ENCODE measurements at regions not wholly inside any gene's neighbourhood (a gene's known extent, or its start where the extent isn't known, plus 50 kb on each side); places are given as distances from the start of the nearest gene placed in this dataset.

- DNase-seq = no peak
- intact Hi-C loops (cut with DNase I; ENCODE audit: low total_unique reads) = no loop called here
- no peaks in the 10 kb centered on the region for H3K4me1 ChIP-seq
- TF ChIP-seq EP300 (IDR thresholded peaks at IDR 0.05) (no peak), CTCF (IDR thresholded peaks at IDR 0.05) (no peak), POLR2A (IDR thresholded peaks at IDR 0.05) (no peak)
- H3K27ac ChIP-seq = no peak overlapping the region
- H3K27me3 ChIP-seq = no peaks in the 10 kb centered on the region
- H3K36me3 ChIP-seq = no peaks in the 10 kb centered on the region
- peaks cover 0 to 7% (median 0%) of the 10 kb centered on the region in 4 donors for H3K9me3 ChIP-seq
- no peak overlapping the region for H3K4me3 ChIP-seq
Measured at GRCh38 chr9:78788101-78788500, 491.2 kb downstream of the PSAT1 start.

GRCh38 chr9:78791779-78792178 is 494.9 kb downstream of the PSAT1 start:
- intact Hi-C loops (cut with DNase I; ENCODE audit: low total_unique reads) = no loop called here

GRCh38 chr9:78792745-78793144 is 495.8 kb downstream of the PSAT1 start:
- WGBS, 5 donors = 29 to 57% (median 44%) methylated on average over 3 of the region's 3 CpGs
- intact Hi-C loops (cut with DNase I; ENCODE audit: low total_unique reads) = no loop called here

More at GRCh38 chr9:78791779-78792178, 494.9 kb downstream of the PSAT1 start:
- Histone ChIP-seq H3K27ac (no peak overlapping the region), H3K9me3 (peaks cover 0 to 7% (median 0%) of the 10 kb centered on the region in 4 donors), H3K4me1 (no peaks in the 10 kb centered on the region), H3K4me3 (no peak overlapping the region), H3K36me3 (no peaks in the 10 kb centered on the region), H3K27me3 (no peaks in the 10 kb centered on the region)
- TF ChIP-seq POLR2AphosphoS5 (IDR thresholded peaks at IDR 0.05) (no peak), CTCF (IDR thresholded peaks at IDR 0.05) (no peak), EP300 (IDR thresholded peaks at IDR 0.05) (no peak), POLR2A (IDR thresholded peaks at IDR 0.05) (no peak)
- no peak for DNase-seq
- 68 to 85% (median 81%) methylated on average over 2 of the region's 2 CpGs for WGBS, 5 donors

GRCh38 chr9:78805771-78806170 is 508.8 kb downstream of the PSAT1 start:
- no peak for TF ChIP-seq POLR2A (IDR thresholded peaks at IDR 0.05)
- no peak for TF ChIP-seq EP300 (IDR thresholded peaks at IDR 0.05)
- TF ChIP-seq POLR2AphosphoS5 (IDR thresholded peaks at IDR 0.05) = no peak
- no peak for TF ChIP-seq CTCF (IDR thresholded peaks at IDR 0.05)
- Histone ChIP-seq H3K4me1 (no peaks in the 10 kb centered on the region), H3K27ac (no peak overlapping the region), H3K27me3 (no peaks in the 10 kb centered on the region), H3K9me3 (no peaks in the 10 kb centered on the region), H3K4me3 (no peak overlapping the region), H3K36me3 (no peaks in the 10 kb centered on the region)
- intact Hi-C loops (cut with DNase I; ENCODE audit: low total_unique reads) = no loop called here
- WGBS, 5 donors = 86 to 98% (median 94%) methylated on average over 2 of the region's 2 CpGs
- DNase-seq = no peak

More at GRCh38 chr9:78792745-78793144, 495.8 kb downstream of the PSAT1 start:
- Histone ChIP-seq H3K27me3 (no peaks in the 10 kb centered on the region), H3K36me3 (no peaks in the 10 kb centered on the region), H3K27ac (no peak overlapping the region), H3K4me3 (no peak overlapping the region), H3K4me1 (no peaks in the 10 kb centered on the region), H3K9me3 (peaks cover 0 to 7% (median 0%) of the 10 kb centered on the region in 4 donors)
- no peak for TF ChIP-seq POLR2AphosphoS5 (IDR thresholded peaks at IDR 0.05)
- no peak for TF ChIP-seq CTCF (IDR thresholded peaks at IDR 0.05)
- TF ChIP-seq EP300 (IDR thresholded peaks at IDR 0.05) = no peak
- no peak for TF ChIP-seq POLR2A (IDR thresholded peaks at IDR 0.05)
- DNase-seq = no peak

Data from stomach (tissue), 8 donors.